HPDE6-E6E7 (cell line): ENCODE measurements at regions not wholly inside any gene's neighbourhood (a gene's known extent, or its start where the extent isn't known, plus 50 kb on each side); places are given as distances from the start of the nearest gene placed in this dataset.

Experiments used
- DNase-seq: peaks from one replicate; pipeline ENCODE4 v3.0.0; 2011; ENCODE audit warnings: missing footprints; ENCODE audit errors: extremely low spot score

GRCh38 chr2:12587729-12588522 lies 128.8 kb upstream of the TRIB2 start:
- DNase-seq: peak; percentile 82

GRCh38 chr2:12588986-12589385 lies 127.8 kb upstream of the TRIB2 start:
- DNase-seq: no peak

GRCh38 chr2:12589802-12590320 lies 126.9 kb upstream of the TRIB2 start:
- DNase-seq: no peak

GRCh38 chr2:12592296-12592695 lies 124.4 kb upstream of the TRIB2 start:
- no peak for DNase-seq

GRCh38 chr2:12594590-12594989 lies 122.1 kb upstream of the TRIB2 start:
- DNase-seq: no peak

GRCh38 chr2:12596771-12597170 lies 120.0 kb upstream of the TRIB2 start:
- no peak for DNase-seq

GRCh38 chr2:12597610-12598009 lies 119.1 kb upstream of the TRIB2 start:
- no peak for DNase-seq

- no peak for DNase-seq
These were observed 114.1 kb upstream of the TRIB2 start for GRCh38 chr2:12602661-12603060.

- DNase-seq: no peak
These were observed 112.9 kb upstream of the TRIB2 start for GRCh38 chr2:12603781-12604295.

GRCh38 chr2:12604341-12604740 lies 112.4 kb upstream of the TRIB2 start:
- no peak for DNase-seq

- DNase-seq: no peak
These were observed 111.4 kb upstream of the TRIB2 start for GRCh38 chr2:12605366-12605765.

GRCh38 chr2:12605936-12606335 lies 110.8 kb upstream of the TRIB2 start:
- no peak for DNase-seq

- DNase-seq: no peak
These were observed 110.2 kb upstream of the TRIB2 start for GRCh38 chr2:12606472-12607000.

- DNase-seq: no peak
These were observed 108.8 kb upstream of the TRIB2 start for GRCh38 chr2:12607971-12608370.

- DNase-seq: no peak
These were observed 106.4 kb upstream of the TRIB2 start for GRCh38 chr2:12610314-12610713.

- DNase-seq: no peak
These were observed 104.6 kb upstream of the TRIB2 start for GRCh38 chr2:12612168-12612567.

GRCh38 chr2:12612671-12613070 lies 104.1 kb upstream of the TRIB2 start:
- no peak for DNase-seq

GRCh38 chr2:12613137-12613835 lies 103.5 kb upstream of the TRIB2 start:
- DNase-seq: no peak

GRCh38 chr2:12615509-12615908 lies 101.2 kb upstream of the TRIB2 start:
- DNase-seq: no peak

- no peak for DNase-seq
These were observed 100.1 kb upstream of the TRIB2 start for GRCh38 chr2:12616456-12617156.

GRCh38 chr2:12617366-12617765 lies 99.4 kb upstream of the TRIB2 start:
- no peak for DNase-seq

- no peak for DNase-seq
These were observed 98.9 kb upstream of the TRIB2 start for GRCh38 chr2:12617853-12618252.
